ENCODE measurements at regions not wholly inside any gene's neighbourhood (a gene's known extent, or its start where the extent isn't known, plus 50 kb on each side); places are given as distances from the start of the nearest gene placed in this dataset.

- no peak for TF ChIP-seq IRF9 (tag; IDR thresholded peaks at IDR 0.05)
- TF ChIP-seq MED1 (CRISPR knock-in tag; IDR thresholded peaks at IDR 0.05; ENCODE audit: borderline replicate concordance), result no peak
- no peak for TF ChIP-seq FOXK1 (CRISPR knock-in tag; IDR thresholded peaks at IDR 0.05; ENCODE audit: borderline replicate concordance)
These were observed 68.6 kb upstream of the TBCA start (continued) for GRCh38 chr5:77844623-77845323.

GRCh38 chr5:77844373-77844622 is 68.2 kb upstream of the TBCA start:
- FAIRE-seq (no peak), ATAC-seq (no peak), DNase-seq (ENCODE audit: extremely low read depth in 1 of 4, low spot score in 3 of 4) (no peak)
- H3K36me3 ChIP-seq (ENCODE audit: control insufficient read depth, insufficient read depth, low read length), result no peaks in the 10 kb centered on the region
- H3K27me3 ChIP-seq (ENCODE audit: control insufficient read depth in 2 of 2, insufficient read depth in 2 of 2, low read length in 2 of 2), result peaks cover 39 to 56% of the 10 kb centered on the region in 2 experiments
- CTCF ChIA-PET (ENCODE audit: low intra/inter-chr PET ratio), result no interaction called here
- TF ChIP-seq NONO (IDR thresholded peaks at IDR 0.05; ENCODE audit: low read depth in 2 of 2, low read length in 1 of 2) (no peak), RBM25 (IDR thresholded peaks at IDR 0.05; ENCODE audit: low read depth, low read length, severe bottlenecking) (no peak), KLF1 (tag; IDR thresholded peaks at IDR 0.05) (no peak), USF1 (CRISPR knock-in tag; IDR thresholded peaks at IDR 0.05) (no peak)
- no peaks in the 10 kb centered on the region for H4K20me1 ChIP-seq (replicated peaks; ENCODE audit: control insufficient read depth, insufficient read depth, low read length)
- peaks cover 0 to 14% of the 10 kb centered on the region in 2 experiments; a peak in 1 of 5 replicates for H3K4me1 ChIP-seq (replicated peaks in 1 of 2; ENCODE audit: control insufficient read depth in 2 of 2, insufficient read depth in 2 of 2, low read length in 2 of 2)
- H3K79me2 ChIP-seq (ENCODE audit: control insufficient read depth, insufficient read depth, low read length), result no peaks in the 10 kb centered on the region
- H3K9ac ChIP-seq (ENCODE audit: insufficient read depth in 1 of 2, low read depth in 2 of 2, low read length in 2 of 2), result no peak overlapping the region
- in situ Hi-C loops (cut with MboI), result no loop called here
- no peaks in the 10 kb centered on the region for H3K9me1 ChIP-seq (ENCODE audit: control insufficient read depth, insufficient read depth, low read length)
- no TSS peak for BruUV-seq (replicated peaks)
- POLR2A ChIA-PET, result interaction anchor here (1.2 kb wide), 1 partner anchor 11 kb away, joined by 4 read pairs; no protein-coding TSS in a partner anchor
- H3K4me2 ChIP-seq (ENCODE audit: insufficient read depth, low read length), result no peak overlapping the region
- H2AFZ ChIP-seq (ENCODE audit: low read depth, low read length), result no peak overlapping the region
- intact Hi-C loops (cut with micrococcal nuclease), result no loop called here
- 15% methylated on average over 10 of the region's 10 CpGs for WGBS (ENCODE audit: insufficient coverage, low coverage, missing lambda C conversion rate)
- no peak overlapping the region for H3K27ac ChIP-seq (ENCODE audit: extremely low read depth, low read depth, low read length)
- no peaks in the 10 kb centered on the region for H3K9me3 ChIP-seq (replicated peaks; ENCODE audit: control insufficient read depth, insufficient read depth, low read depth, low read length)
- no peak overlapping the region for H3K4me3 ChIP-seq
